Right atrium auricular region (tissue), 2 donors: ENCODE measurements at regions not wholly inside any gene's neighbourhood (a gene's known extent, or its start where the extent isn't known, plus 50 kb on each side); places are given as distances from the start of the nearest gene placed in this dataset.
"Not testable (repeated sequence)": the region's sequence is repeated elsewhere in the genome, so short reads cannot be mapped to it uniquely, and the experiment has no call there.

Experiments
- DNase-seq: peaks from one replicate; pipeline ENCODE4 v3.0.0-alpha.2; 2019; ENCODE audit warnings: low spot score
- H3K27ac ChIP-seq, 2 donors: fragments of 200-600 bp; sonication (generic); 1 replicate in 1 of 2; 2 replicates in 1 of 2; pipeline ENCODE4 v1.5.1; 2016 to 2019
- H3K27me3 ChIP-seq, 2 donors: fragments of 200-600 bp; sonication (generic); one replicate each; pipeline versions ENCODE4 v1.5.1 to v1.6.0; 2017 to 2019
- H3K36me3 ChIP-seq: fragments of 200-600 bp; sonication (generic); one replicate; pipeline ENCODE4 v1.5.1; 2016
- H3K4me1 ChIP-seq, 2 donors: fragments of 200-600 bp; sonication (generic); one replicate each; pipeline versions ENCODE4 v1.5.1 to v1.6.0; 2017 to 2019
- H3K4me3 ChIP-seq, 2 donors: fragments of 200-600 bp; sonication (generic); 1 replicate in 1 of 2; 2 replicates in 1 of 2; pipeline ENCODE4 v1.5.1; 2017 to 2019; ENCODE audit warnings: mild to moderate bottlenecking in 1 of 2, moderate library complexity in 1 of 2
- H3K9me3 ChIP-seq, 2 donors: fragments of 200-600 bp; sonication (generic); one replicate each; pipeline ENCODE4 v1.5.1; 2019
- CTCF ChIP-seq, 2 donors: fragments of 200-600 bp; sonication (generic); IDR thresholded peaks; one replicate each; pipeline ENCODE4 v1.5.1; 2019; ENCODE audit warnings: antibody characterized with exemption in 2 of 2

- Histone ChIP-seq H3K9me3 (no peaks in the 10 kb centered on the region), H3K4me1 (no peaks in the 10 kb centered on the region), H3K4me3 (no peak overlapping the region), H3K27me3 (no peaks in the 10 kb centered on the region), H3K36me3 (no peaks in the 10 kb centered on the region), H3K27ac (no peak overlapping the region)
- DNase-seq = no peak
- no peak for TF ChIP-seq CTCF (IDR thresholded peaks at IDR 0.05)
Measured at GRCh38 chr14:105891221-105891602, 364.8 kb downstream of the TMEM121 start.

GRCh38 chr14:105891631-105892452 is 365.5 kb downstream of the TMEM121 start:
- H3K9me3 ChIP-seq = no peaks in the 10 kb centered on the region
- TF ChIP-seq CTCF (IDR thresholded peaks at IDR 0.05) = no peak
- no peaks in the 10 kb centered on the region for H3K36me3 ChIP-seq
- H3K4me3 ChIP-seq = no peak overlapping the region
- no peak overlapping the region for H3K27ac ChIP-seq
- H3K27me3 ChIP-seq = no peaks in the 10 kb centered on the region
- H3K4me1 ChIP-seq = no peaks in the 10 kb centered on the region
- DNase-seq = no peak

- H3K36me3 ChIP-seq, DNase-seq, H3K4me1 ChIP-seq, H3K4me3 ChIP-seq, H3K27ac ChIP-seq, H3K27me3 ChIP-seq, H3K9me3 ChIP-seq: not testable (repeated sequence)
Measured at GRCh38 chr14:105892453-105893441, 366.4 kb downstream of the TMEM121 start.

GRCh38 chr14:105893686-105894085 is 367.3 kb downstream of the TMEM121 start:
- DNase-seq = not testable (repeated sequence)

GRCh38 chr14:105894125-105894977 is 368.0 kb downstream of the TMEM121 start:
- Histone ChIP-seq H3K27me3 (no peaks in the 10 kb centered on the region), H3K27ac (no peak overlapping the region), H3K4me3 (no peak overlapping the region), H3K4me1 (no peaks in the 10 kb centered on the region), H3K36me3 (no peaks in the 10 kb centered on the region), H3K9me3 (no peaks in the 10 kb centered on the region)
- TF ChIP-seq CTCF (IDR thresholded peaks at IDR 0.05) = no peak
- no peak for DNase-seq

More at GRCh38 chr14:105893686-105894085, 367.3 kb downstream of the TMEM121 start:
- not testable (repeated sequence) for H3K4me1 ChIP-seq, H3K9me3 ChIP-seq, H3K36me3 ChIP-seq, H3K27ac ChIP-seq, H3K4me3 ChIP-seq, H3K27me3 ChIP-seq

- H3K27me3 ChIP-seq = no peaks in the 10 kb centered on the region
- no peak overlapping the region for H3K27ac ChIP-seq
- no peaks in the 10 kb centered on the region for H3K9me3 ChIP-seq
- H3K4me1 ChIP-seq = no peaks in the 10 kb centered on the region
- no peaks in the 10 kb centered on the region for H3K36me3 ChIP-seq
- no peak for TF ChIP-seq CTCF (IDR thresholded peaks at IDR 0.05)
- no peak for DNase-seq
- H3K4me3 ChIP-seq = no peak overlapping the region
Measured at GRCh38 chr14:105894978-105895881, 368.8 kb downstream of the TMEM121 start.

GRCh38 chr14:105896206-105896605 is 369.8 kb downstream of the TMEM121 start:
- not testable (repeated sequence) for H3K9me3 ChIP-seq, H3K4me3 ChIP-seq, DNase-seq, H3K27ac ChIP-seq, H3K27me3 ChIP-seq, H3K4me1 ChIP-seq, H3K36me3 ChIP-seq

- H3K4me3 ChIP-seq, H3K27ac ChIP-seq, DNase-seq, H3K4me1 ChIP-seq, H3K9me3 ChIP-seq, H3K27me3 ChIP-seq, H3K36me3 ChIP-seq: not testable (repeated sequence)
Measured at GRCh38 chr14:105896961-105897724, 370.8 kb downstream of the TMEM121 start.
